ENCODE measurements at regions not wholly inside any gene's neighbourhood (a gene's known extent, or its start where the extent isn't known, plus 50 kb on each side); places are given as distances from the start of the nearest gene placed in this dataset.

GRCh38 chr13:63873936-63874335 is 2458.3 kb upstream of the PCDH20 start:
- H3K27ac Mint-ChIP-seq (ENCODE audit: unreplicated experiment): no peak overlapping the region
- TF ChIP-seq CTCF (IDR thresholded peaks at IDR 0.05): no peak
- no peaks in the 10 kb centered on the region for H3K4me1 Mint-ChIP-seq (ENCODE audit: low read depth)
- H3K36me3 Mint-ChIP-seq (ENCODE audit: low read depth): no peaks in the 10 kb centered on the region
- no peak for DNase-seq (ENCODE audit: low spot score)
- no peak overlapping the region for H3K4me3 Mint-ChIP-seq (ENCODE audit: unreplicated experiment)
- no peaks in the 10 kb centered on the region for H3K27me3 Mint-ChIP-seq (ENCODE audit: low read depth)
- H3K9me3 Mint-ChIP-seq (ENCODE audit: low read depth): no peaks in the 10 kb centered on the region

DNA sequence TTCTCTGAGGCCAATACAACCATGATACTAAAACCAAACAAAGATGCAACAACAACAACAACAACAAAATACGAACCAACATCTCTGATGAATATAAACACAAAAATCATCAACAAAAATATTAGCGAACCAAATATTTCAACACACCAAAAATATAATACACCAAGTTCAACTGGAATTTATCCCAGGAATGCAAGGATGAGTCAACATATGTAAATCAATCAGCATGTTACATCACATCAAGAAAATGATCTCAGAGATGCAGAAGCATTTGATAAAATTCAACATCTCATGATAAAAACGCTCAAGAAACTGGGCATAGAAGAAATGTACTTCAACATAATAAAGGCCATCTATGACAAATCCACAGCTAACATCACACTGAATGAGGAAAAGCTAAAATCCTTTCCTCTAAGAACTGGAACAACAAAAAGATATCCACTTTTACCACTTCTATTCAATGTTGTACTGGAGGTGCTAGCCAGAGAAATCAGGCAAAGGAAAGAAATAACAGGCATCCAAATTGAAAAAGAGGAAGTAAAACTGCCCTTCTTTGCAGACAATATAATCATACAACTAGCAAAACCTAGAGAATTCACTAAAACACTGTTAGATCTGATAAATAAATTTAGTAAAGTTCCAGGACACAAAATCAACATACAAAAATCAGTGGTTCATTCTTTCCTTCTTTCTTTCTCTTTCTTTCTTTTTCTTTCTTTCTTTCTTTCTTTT is 2448.7 kb upstream of the PCDH20 start:
- no peak overlapping the region for H3K4me3 Mint-ChIP-seq (ENCODE audit: unreplicated experiment)
- no peak for DNase-seq (ENCODE audit: low spot score)
- no peaks in the 10 kb centered on the region for H3K27me3 Mint-ChIP-seq (ENCODE audit: low read depth)
- H3K9me3 Mint-ChIP-seq (ENCODE audit: low read depth): peaks cover 19% of the 10 kb centered on the region
- H3K4me1 Mint-ChIP-seq (ENCODE audit: low read depth): no peaks in the 10 kb centered on the region
- no peaks in the 10 kb centered on the region for H3K36me3 Mint-ChIP-seq (ENCODE audit: low read depth)
- H3K27ac Mint-ChIP-seq (ENCODE audit: unreplicated experiment): no peak overlapping the region
- no peak for TF ChIP-seq CTCF (IDR thresholded peaks at IDR 0.05)

DNA sequence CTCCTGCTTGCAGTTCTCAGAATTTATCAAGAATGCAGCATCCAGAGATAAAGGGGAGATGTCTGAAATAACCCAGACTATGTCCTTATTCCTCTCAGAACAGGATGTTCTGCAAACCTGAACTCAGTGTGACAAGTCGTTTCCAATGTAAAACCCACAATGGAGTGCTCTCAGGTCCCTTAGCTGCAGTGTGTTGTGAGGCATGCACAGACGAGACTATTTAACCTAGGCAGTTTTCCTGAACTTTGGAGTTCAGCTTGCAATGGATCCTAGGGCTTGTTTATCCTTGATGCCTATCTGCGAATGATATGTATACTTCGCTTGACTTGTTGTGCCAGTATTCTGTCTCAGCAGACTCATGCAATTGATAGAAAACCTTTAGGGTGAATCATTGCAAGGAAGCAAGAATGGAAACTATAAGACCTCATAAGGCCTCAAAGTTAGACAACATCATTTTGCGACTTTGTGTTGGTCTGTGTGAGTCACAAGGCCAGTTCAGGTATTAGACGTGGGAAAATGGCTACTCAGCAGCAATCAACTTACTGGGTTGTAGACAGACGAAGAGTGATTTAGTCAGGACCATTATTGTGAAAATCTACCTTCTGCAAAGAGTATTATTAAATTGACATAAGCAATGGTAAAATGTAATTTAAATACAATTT is 2439.9 kb upstream of the PCDH20 start:
- no peak for DNase-seq (ENCODE audit: low spot score)
- Mint-ChIP-seq H3K4me3 (ENCODE audit: unreplicated experiment) (no peak overlapping the region), H3K4me1 (ENCODE audit: low read depth) (no peaks in the 10 kb centered on the region), H3K36me3 (ENCODE audit: low read depth) (no peaks in the 10 kb centered on the region), H3K27ac (ENCODE audit: unreplicated experiment) (no peak overlapping the region), H3K9me3 (ENCODE audit: low read depth) (no peaks in the 10 kb centered on the region), H3K27me3 (ENCODE audit: low read depth) (no peaks in the 10 kb centered on the region)
- no peak for TF ChIP-seq CTCF (IDR thresholded peaks at IDR 0.05)

- Mint-ChIP-seq H3K27ac (ENCODE audit: unreplicated experiment) (no peak overlapping the region), H3K9me3 (ENCODE audit: low read depth) (no peaks in the 10 kb centered on the region), H3K36me3 (ENCODE audit: low read depth) (no peaks in the 10 kb centered on the region), H3K4me3 (ENCODE audit: unreplicated experiment) (no peak overlapping the region), H3K27me3 (ENCODE audit: low read depth) (no peaks in the 10 kb centered on the region), H3K4me1 (ENCODE audit: low read depth) (no peaks in the 10 kb centered on the region)
- no peak for TF ChIP-seq CTCF (IDR thresholded peaks at IDR 0.05)
- DNase-seq (ENCODE audit: low spot score): no peak
Observed at GRCh38 chr13:63853816-63854215, 2438.2 kb upstream of the PCDH20 start.

GRCh38 chr13:63851526-63851925 is 2435.9 kb upstream of the PCDH20 start:
- H3K27ac Mint-ChIP-seq (ENCODE audit: unreplicated experiment): no peak overlapping the region
- H3K9me3 Mint-ChIP-seq (ENCODE audit: low read depth): no peaks in the 10 kb centered on the region
- H3K4me1 Mint-ChIP-seq (ENCODE audit: low read depth): no peaks in the 10 kb centered on the region
- no peak for DNase-seq (ENCODE audit: low spot score)
- no peak overlapping the region for H3K4me3 Mint-ChIP-seq (ENCODE audit: unreplicated experiment)
- H3K27me3 Mint-ChIP-seq (ENCODE audit: low read depth): no peaks in the 10 kb centered on the region
- H3K36me3 Mint-ChIP-seq (ENCODE audit: low read depth): no peaks in the 10 kb centered on the region
- no peak for TF ChIP-seq CTCF (IDR thresholded peaks at IDR 0.05)
